ENCODE measurements at regions not wholly inside any gene's neighbourhood (a gene's known extent, or its start where the extent isn't known, plus 50 kb on each side); places are given as distances from the start of the nearest gene placed in this dataset.

DNA sequence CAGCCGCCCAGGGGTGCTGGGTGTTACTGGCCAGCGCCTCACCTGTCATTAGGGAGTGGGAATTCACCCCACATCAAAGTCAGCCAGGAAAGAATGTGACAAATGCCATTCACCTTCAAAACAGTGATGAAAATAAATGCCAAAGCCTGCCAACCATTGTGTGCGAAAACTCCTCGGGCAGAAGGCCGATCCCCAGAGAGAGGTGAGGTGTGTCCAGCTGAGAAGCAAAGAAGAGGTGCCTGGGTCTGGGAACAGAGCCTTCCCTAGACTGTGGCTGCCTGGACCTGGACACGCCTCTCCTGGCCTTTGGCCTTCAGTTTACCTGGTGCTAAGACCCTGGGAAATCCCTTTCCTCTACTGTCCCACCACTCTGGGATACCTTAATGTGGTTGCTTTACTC is 142.7 kb downstream of the CYP26B1 start:
- Mint-ChIP-seq H3K27me3 (ENCODE audit: low read depth, poor library complexity) (peaks cover 4% of the 10 kb centered on the region), H3K4me1 (peaks cover 23% of the 10 kb centered on the region), H3K36me3 (ENCODE audit: low read depth) (no peaks in the 10 kb centered on the region), H3K27ac (no peak overlapping the region), H3K9me3 (no peaks in the 10 kb centered on the region), H3K4me3 (no peak overlapping the region)
- TF ChIP-seq, protein P1, sequence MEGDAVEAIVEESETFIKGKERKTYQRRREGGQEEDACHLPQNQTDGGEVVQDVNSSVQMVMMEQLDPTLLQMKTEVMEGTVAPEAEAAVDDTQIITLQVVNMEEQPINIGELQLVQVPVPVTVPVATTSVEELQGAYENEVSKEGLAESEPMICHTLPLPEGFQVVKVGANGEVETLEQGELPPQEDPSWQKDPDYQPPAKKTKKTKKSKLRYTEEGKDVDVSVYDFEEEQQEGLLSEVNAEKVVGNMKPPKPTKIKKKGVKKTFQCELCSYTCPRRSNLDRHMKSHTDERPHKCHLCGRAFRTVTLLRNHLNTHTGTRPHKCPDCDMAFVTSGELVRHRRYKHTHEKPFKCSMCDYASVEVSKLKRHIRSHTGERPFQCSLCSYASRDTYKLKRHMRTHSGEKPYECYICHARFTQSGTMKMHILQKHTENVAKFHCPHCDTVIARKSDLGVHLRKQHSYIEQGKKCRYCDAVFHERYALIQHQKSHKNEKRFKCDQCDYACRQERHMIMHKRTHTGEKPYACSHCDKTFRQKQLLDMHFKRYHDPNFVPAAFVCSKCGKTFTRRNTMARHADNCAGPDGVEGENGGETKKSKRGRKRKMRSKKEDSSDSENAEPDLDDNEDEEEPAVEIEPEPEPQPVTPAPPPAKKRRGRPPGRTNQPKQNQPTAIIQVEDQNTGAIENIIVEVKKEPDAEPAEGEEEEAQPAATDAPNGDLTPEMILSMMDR (IDR thresholded peaks at IDR 0.05) = no peak
- no peak for DNase-seq

DNA sequence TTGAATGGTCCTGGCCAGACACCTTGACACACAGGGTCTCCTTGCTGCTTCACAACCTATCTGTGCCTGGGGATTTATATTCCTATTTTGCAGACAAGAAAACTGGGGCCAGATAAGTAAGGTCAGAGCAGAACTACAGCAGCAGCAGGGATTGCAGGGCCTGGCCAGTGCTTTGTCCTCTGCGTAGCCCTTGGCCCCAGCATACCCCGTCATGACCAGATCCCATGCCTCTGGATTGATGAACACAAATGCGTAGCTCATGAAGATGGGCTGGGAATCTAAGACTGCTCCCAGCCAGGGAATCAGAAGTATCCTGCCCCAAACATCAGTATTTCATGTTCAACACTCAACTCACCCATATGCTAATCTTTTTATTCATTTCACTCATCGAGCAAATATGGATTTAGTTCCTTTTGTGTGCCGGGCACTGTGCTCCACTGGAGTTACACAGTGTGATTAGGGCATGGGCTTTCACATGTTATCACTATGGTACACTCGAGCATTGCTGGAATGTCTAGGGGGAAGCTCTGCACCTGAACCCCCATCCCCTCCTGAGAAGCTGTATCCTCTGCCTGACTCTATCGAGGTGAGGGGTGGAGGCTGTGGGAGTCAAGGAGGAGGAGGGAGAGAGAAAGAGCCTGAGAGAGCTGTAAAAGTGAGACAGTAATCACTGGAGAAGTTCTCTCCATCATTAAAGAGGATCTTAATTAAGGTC is 143.3 kb downstream of the CYP26B1 start:
- Mint-ChIP-seq H3K36me3 (ENCODE audit: low read depth) (no peaks in the 10 kb centered on the region), H3K27ac (no peak overlapping the region), H3K9me3 (no peaks in the 10 kb centered on the region), H3K4me3 (no peak overlapping the region), H3K27me3 (ENCODE audit: low read depth, poor library complexity) (peaks cover 4% of the 10 kb centered on the region), H3K4me1 (peaks cover 29% of the 10 kb centered on the region)
- TF ChIP-seq, protein P1 (IDR thresholded peaks at IDR 0.05) = no peak
- DNase-seq = no peak

DNA sequence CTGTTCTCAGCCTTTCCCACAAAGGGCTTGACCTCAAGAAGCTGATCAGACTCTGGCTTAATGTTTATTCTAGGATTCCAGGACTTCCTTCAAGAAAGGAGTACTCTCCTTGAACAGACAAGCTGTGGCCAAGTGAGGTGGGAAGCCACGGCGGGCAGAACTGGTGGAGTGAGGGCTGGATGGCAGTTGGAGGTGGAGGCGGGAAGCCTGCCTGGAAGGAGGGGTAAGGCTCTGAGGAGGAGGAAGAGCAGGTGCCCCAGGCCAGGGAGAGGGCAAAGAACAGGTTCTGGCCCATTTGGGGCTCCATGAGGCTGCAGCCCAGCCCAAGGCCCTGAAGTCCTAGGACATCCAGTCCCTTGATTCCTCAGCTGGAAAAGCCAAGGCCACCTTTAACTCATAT is 143.9 kb downstream of the CYP26B1 start:
- Mint-ChIP-seq H3K4me3 (no peak overlapping the region), H3K36me3 (ENCODE audit: low read depth) (no peaks in the 10 kb centered on the region), H3K9me3 (no peaks in the 10 kb centered on the region), H3K27me3 (ENCODE audit: low read depth, poor library complexity) (peaks cover 4% of the 10 kb centered on the region), H3K27ac (no peak overlapping the region), H3K4me1 (peaks cover 29% of the 10 kb centered on the region)
- DNase-seq = no peak
- TF ChIP-seq, protein P1 (IDR thresholded peaks at IDR 0.05) = no peak

DNA sequence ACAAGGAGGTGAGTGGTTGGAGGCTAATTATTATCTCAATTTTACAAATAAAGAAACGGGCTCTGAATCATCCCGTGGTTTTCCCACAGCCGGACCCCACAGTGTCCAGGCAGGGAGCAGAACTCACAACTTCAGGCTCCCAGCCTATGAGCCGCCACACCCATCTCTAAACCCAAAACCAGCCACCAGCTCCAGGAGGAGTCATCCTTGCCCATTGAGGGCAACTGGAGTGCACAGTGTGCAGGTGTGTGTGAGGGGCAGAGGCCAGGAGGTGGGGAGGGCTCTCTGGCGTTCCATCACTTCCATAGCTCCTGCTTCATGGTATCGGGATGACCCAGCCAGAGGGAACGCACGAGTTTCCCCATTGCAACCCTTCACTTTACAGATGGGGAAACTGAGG is 144.5 kb downstream of the CYP26B1 start:
- Mint-ChIP-seq H3K9me3 (no peaks in the 10 kb centered on the region), H3K4me3 (no peak overlapping the region), H3K27ac (no peak overlapping the region), H3K27me3 (ENCODE audit: low read depth, poor library complexity) (peaks cover 4% of the 10 kb centered on the region), H3K4me1 (peaks cover 29% of the 10 kb centered on the region), H3K36me3 (ENCODE audit: low read depth) (no peaks in the 10 kb centered on the region)
- no peak for DNase-seq
- TF ChIP-seq, protein P1 (IDR thresholded peaks at IDR 0.05) = no peak

DNA sequence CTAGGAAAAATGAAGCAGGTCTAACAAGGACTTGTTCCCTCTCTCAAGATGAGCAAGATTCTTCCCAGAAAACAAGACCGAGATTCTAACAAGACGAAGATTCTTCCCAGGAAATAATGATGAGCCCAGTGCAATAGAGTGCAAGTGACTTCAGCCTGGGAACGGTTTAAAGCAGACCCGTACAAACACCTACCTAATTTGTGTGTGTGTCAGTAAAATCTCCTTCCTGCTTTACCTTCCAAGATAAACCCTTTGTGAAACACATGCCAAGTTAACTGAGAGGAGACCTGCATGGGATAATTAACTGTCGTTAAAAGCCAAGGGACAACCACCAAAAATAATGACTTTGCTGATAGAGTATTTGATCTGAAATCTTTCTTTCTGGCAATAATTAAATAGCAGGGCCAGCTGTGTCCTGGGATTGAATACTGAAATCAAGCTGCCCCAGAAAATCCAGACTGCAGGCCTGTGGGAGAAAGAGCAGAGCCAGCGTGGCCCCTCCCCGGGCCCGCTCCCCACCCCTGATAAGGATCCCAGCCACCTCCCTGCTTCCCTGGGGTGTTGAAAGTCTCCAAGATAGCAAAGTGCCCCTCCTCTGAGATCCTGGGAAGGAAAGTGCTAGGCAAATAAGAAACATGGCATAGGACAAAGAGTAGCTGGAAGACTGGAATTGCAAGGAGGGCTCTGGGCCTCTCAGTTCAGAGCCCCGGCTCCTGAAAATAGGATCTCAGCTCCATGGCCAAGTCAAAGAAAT is 145.5 kb downstream of the CYP26B1 start:
- no peaks in the 10 kb centered on the region for H3K9me3 Mint-ChIP-seq
- TF ChIP-seq, protein P1 (IDR thresholded peaks at IDR 0.05) = no peak
- H3K4me3 Mint-ChIP-seq = no peak overlapping the region
- H3K36me3 Mint-ChIP-seq (ENCODE audit: low read depth) = no peaks in the 10 kb centered on the region
- DNase-seq = no peak
- H3K27ac Mint-ChIP-seq = no peak overlapping the region
- H3K27me3 Mint-ChIP-seq (ENCODE audit: low read depth, poor library complexity) = peaks cover 4% of the 10 kb centered on the region
- H3K4me1 Mint-ChIP-seq = peaks cover 21% of the 10 kb centered on the region

Measured in nephron progenitor cell (in vitro differentiated cells).